HFF-Myc (cell line): ENCODE measurements at regions not wholly inside any gene's neighbourhood (a gene's known extent, or its start where the extent isn't known, plus 50 kb on each side); places are given as distances from the start of the nearest gene placed in this dataset.

Experiments
- DNase-seq: peaks from one replicate; pipeline ENCODE4 v3.0.0-alpha.2; 2011; ENCODE audit warnings: low read depth; ENCODE audit errors: extremely low read depth
- H3K4me3 ChIP-seq: replicated peaks from 2 replicates; pipeline ENCODE4 v1.5.1; 2011; ENCODE audit warnings: low read depth, mild to moderate bottlenecking, control low read depth, low read length
- TF ChIP-seq, protein P1 (sequence below): IDR thresholded peaks from 2 replicates; pipeline ENCODE4 v1.5.1; 2012; ENCODE audit warnings: mild to moderate bottlenecking, low read depth, low read length, control low read depth; ENCODE audit errors: missing control alignments

- no peak for DNase-seq
- TF ChIP-seq, protein P1, sequence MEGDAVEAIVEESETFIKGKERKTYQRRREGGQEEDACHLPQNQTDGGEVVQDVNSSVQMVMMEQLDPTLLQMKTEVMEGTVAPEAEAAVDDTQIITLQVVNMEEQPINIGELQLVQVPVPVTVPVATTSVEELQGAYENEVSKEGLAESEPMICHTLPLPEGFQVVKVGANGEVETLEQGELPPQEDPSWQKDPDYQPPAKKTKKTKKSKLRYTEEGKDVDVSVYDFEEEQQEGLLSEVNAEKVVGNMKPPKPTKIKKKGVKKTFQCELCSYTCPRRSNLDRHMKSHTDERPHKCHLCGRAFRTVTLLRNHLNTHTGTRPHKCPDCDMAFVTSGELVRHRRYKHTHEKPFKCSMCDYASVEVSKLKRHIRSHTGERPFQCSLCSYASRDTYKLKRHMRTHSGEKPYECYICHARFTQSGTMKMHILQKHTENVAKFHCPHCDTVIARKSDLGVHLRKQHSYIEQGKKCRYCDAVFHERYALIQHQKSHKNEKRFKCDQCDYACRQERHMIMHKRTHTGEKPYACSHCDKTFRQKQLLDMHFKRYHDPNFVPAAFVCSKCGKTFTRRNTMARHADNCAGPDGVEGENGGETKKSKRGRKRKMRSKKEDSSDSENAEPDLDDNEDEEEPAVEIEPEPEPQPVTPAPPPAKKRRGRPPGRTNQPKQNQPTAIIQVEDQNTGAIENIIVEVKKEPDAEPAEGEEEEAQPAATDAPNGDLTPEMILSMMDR = no peak
Measured at GRCh38 chr18:79595876-79596374, 83.7 kb upstream of the CTDP1 start.

DNA sequence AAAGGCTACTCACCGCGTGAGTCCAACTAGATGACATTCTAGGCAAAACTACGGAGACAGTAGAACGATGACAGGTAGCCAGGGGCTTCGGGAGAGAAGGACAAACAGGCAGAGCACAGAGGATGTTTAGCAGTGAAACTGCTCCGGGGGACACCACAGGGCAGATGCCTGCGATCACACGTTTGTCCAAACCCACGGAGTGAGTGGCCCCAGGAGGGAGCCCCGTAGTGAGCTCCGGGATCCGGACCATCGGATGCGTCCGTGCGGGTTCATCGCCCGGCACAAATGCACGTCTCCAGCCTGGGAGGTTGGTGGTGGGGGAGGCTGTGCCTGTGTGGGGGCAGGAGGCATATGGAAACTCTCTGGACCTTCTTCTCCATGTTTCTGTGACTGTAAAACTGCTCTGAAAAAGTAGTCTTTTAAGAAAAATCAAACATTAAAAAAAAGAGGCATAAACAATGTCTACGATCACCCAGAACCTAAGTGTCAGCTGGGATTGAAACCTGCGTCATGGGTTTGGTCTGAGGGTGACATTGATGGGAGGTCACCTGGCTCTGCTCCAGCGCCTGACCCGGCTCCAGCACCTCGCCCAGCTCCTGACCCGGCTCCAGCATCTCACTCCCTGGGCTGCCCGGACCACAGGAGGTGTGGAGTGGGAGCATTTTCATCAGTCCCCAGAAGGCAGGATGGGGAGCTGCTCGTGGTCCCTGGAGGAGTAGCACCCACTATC, 83.0 kb upstream of the CTDP1 start:
- no peak overlapping the region for H3K4me3 ChIP-seq
- no peak for DNase-seq
- TF ChIP-seq, protein P1 = no peak

More at GRCh38 chr18:79595876-79596374, 83.7 kb upstream of the CTDP1 start:
- H3K4me3 ChIP-seq = no peak overlapping the region

DNA sequence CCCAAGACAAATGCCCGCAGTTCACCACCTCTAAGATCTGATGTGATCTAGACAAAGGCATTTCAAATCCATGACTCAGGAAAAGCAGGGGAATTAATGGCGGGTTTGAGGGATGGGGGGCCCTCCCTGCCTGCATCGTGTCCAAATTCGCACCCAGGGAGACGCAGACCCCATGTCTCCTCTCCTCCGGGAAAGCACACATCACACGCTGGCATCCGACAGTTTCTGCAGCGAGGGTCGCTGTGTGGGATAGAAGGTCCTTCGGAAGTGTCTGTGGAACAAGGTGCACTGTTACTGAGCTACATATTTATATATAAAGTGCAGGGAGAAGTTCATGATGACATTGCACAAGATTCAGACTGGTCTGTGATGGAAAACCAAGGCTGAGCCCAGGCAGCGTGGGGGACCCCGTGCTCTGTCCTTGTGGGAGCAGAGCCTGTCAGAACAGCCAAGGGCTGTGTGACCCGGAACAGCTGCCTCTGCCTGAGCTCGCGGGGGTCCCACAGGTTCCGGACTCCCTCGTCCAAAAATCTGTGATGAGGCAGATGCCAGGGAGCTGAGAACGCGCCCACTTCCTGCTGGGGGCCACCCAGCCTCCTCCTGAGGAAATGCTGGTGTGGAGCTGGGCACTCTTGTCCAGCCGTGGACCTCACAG, 82.3 kb upstream of the CTDP1 start:
- TF ChIP-seq, protein P1 = no peak
- DNase-seq = no peak
- H3K4me3 ChIP-seq = no peak overlapping the region

- TF ChIP-seq, protein P1 = no peak
- DNase-seq = no peak
- H3K4me3 ChIP-seq = no peak overlapping the region
Measured at GRCh38 chr18:79597831-79598632, 81.6 kb upstream of the CTDP1 start.

GRCh38 chr18:79598633-79599175, 80.9 kb upstream of the CTDP1 start:
- no peak for DNase-seq
- H3K4me3 ChIP-seq = no peak overlapping the region
- TF ChIP-seq, protein P1 = no peak

- TF ChIP-seq, protein P1 = no peak
- DNase-seq = no peak
- no peak overlapping the region for H3K4me3 ChIP-seq
Measured at GRCh38 chr18:79599441-79599931, 80.1 kb upstream of the CTDP1 start.
